ENCODE measurements at regions not wholly inside any gene's neighbourhood (a gene's known extent, or its start where the extent isn't known, plus 50 kb on each side); places are given as distances from the start of the nearest gene placed in this dataset.

DNA sequence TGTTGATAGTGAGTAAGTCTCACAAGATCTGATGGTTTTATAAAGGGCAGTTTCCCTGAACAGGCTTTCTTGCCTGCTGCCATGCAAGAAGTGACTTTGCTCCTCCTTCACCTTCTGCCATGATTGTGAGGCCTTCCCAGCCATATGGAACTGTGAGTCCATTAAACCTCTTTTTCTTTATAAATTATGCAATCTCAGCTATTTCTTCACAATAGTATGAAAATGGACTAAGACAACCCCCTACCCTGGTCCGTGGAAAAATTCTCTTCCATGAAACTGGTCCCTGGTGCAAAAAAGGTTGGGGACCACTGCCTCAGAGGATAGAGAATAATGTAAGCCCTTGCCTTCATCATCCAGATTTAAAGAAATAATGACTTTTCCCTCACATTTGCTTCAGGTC, 861.3 kb downstream of the QKI start:
- Histone ChIP-seq H3K9me3 (ENCODE audit: control insufficient read depth, low read depth, low read length) (no peaks in the 10 kb centered on the region), H4K20me1 (ENCODE audit: control insufficient read depth, extremely low read depth, insufficient read depth, low read length) (no peaks in the 10 kb centered on the region), H3K4me2 (ENCODE audit: control insufficient read depth, extremely low read depth, insufficient read depth, low read depth, low read length) (no peak overlapping the region), H3K36me3 (ENCODE audit: control insufficient read depth in 2 of 2, extremely low read depth in 1 of 2, insufficient read depth in 2 of 2, low read length in 2 of 2) (no peaks in the 10 kb centered on the region), H3K4me3 (ENCODE audit: control insufficient read depth in 2 of 3, extremely low read depth in 1 of 3, insufficient read depth in 2 of 3, low read depth in 1 of 3, low read length in 3 of 3) (no peak overlapping the region), H3K79me2 (ENCODE audit: control insufficient read depth, insufficient read depth, low read length) (no peaks in the 10 kb centered on the region), H3K27ac (ENCODE audit: control insufficient read depth, insufficient read depth, low read length) (no peak overlapping the region), H3K9ac (ENCODE audit: control insufficient read depth, extremely low read depth, insufficient read depth, low read length) (no peak overlapping the region), H3K27me3 (ENCODE audit: control insufficient read depth, extremely low read depth, insufficient read depth, low read length) (no peaks in the 10 kb centered on the region), H3K9me1 (ENCODE audit: control insufficient read depth, extremely low read depth, insufficient read depth, low read length) (no peaks in the 10 kb centered on the region), H3K4me1 (ENCODE audit: control insufficient read depth, extremely low read depth, insufficient read depth, low read length) (no peaks in the 10 kb centered on the region), H2AFZ (ENCODE audit: control insufficient read depth, low read length) (no peak overlapping the region)
- dilution Hi-C loops (cut with MboI; ENCODE audit: extremely low pct_ligation_motif_present, low sequenced_read_pairs) = no loop called here
- FAIRE-seq (no peak), DNase-seq (ENCODE audit: low read depth, low spot score) (no peak)
- TF ChIP-seq EZH2 (IDR thresholded peaks at IDR 0.05; ENCODE audit: low read length) = no peak
- TF ChIP-seq, protein P1, sequence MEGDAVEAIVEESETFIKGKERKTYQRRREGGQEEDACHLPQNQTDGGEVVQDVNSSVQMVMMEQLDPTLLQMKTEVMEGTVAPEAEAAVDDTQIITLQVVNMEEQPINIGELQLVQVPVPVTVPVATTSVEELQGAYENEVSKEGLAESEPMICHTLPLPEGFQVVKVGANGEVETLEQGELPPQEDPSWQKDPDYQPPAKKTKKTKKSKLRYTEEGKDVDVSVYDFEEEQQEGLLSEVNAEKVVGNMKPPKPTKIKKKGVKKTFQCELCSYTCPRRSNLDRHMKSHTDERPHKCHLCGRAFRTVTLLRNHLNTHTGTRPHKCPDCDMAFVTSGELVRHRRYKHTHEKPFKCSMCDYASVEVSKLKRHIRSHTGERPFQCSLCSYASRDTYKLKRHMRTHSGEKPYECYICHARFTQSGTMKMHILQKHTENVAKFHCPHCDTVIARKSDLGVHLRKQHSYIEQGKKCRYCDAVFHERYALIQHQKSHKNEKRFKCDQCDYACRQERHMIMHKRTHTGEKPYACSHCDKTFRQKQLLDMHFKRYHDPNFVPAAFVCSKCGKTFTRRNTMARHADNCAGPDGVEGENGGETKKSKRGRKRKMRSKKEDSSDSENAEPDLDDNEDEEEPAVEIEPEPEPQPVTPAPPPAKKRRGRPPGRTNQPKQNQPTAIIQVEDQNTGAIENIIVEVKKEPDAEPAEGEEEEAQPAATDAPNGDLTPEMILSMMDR (optimal IDR thresholded peaks at IDR 0.05 in 1 of 3, IDR thresholded peaks at IDR 0.05 in 1 of 3, conservative IDR thresholded peaks at IDR 0.05 in 1 of 3; ENCODE audit: extremely low read depth in 1 of 3, insufficient read depth in 2 of 3, low read length in 3 of 3) = no peak

- Histone ChIP-seq H3K9ac (ENCODE audit: control insufficient read depth, extremely low read depth, insufficient read depth, low read length) (no peak overlapping the region), H3K36me3 (ENCODE audit: control insufficient read depth in 2 of 2, extremely low read depth in 1 of 2, insufficient read depth in 2 of 2, low read length in 2 of 2) (no peaks in the 10 kb centered on the region), H3K9me3 (ENCODE audit: control insufficient read depth, low read depth, low read length) (no peaks in the 10 kb centered on the region), H3K79me2 (ENCODE audit: control insufficient read depth, insufficient read depth, low read length) (no peaks in the 10 kb centered on the region), H3K27me3 (ENCODE audit: control insufficient read depth, extremely low read depth, insufficient read depth, low read length) (no peaks in the 10 kb centered on the region), H4K20me1 (ENCODE audit: control insufficient read depth, extremely low read depth, insufficient read depth, low read length) (no peaks in the 10 kb centered on the region), H3K27ac (ENCODE audit: control insufficient read depth, insufficient read depth, low read length) (no peak overlapping the region), H2AFZ (ENCODE audit: control insufficient read depth, low read length) (no peak overlapping the region), H3K4me1 (ENCODE audit: control insufficient read depth, extremely low read depth, insufficient read depth, low read length) (no peaks in the 10 kb centered on the region), H3K4me3 (ENCODE audit: control insufficient read depth in 2 of 3, extremely low read depth in 1 of 3, insufficient read depth in 2 of 3, low read depth in 1 of 3, low read length in 3 of 3) (no peak overlapping the region), H3K4me2 (ENCODE audit: control insufficient read depth, extremely low read depth, insufficient read depth, low read depth, low read length) (no peak overlapping the region), H3K9me1 (ENCODE audit: control insufficient read depth, extremely low read depth, insufficient read depth, low read length) (no peaks in the 10 kb centered on the region)
- TF ChIP-seq EZH2 (IDR thresholded peaks at IDR 0.05; ENCODE audit: low read length) = no peak
- TF ChIP-seq, protein P1 (optimal IDR thresholded peaks at IDR 0.05 in 1 of 3, IDR thresholded peaks at IDR 0.05 in 1 of 3, conservative IDR thresholded peaks at IDR 0.05 in 1 of 3; ENCODE audit: extremely low read depth in 1 of 3, insufficient read depth in 2 of 3, low read length in 3 of 3) = no peak
- dilution Hi-C loops (cut with MboI; ENCODE audit: extremely low pct_ligation_motif_present, low sequenced_read_pairs) = no loop called here
- no peak for DNase-seq (ENCODE audit: low read depth, low spot score)
- FAIRE-seq = no peak
These were observed 860.0 kb downstream of the QKI start for GRCh38 chr6:164274493-164274892.

Data from keratinocyte (primary cell).